HCT116 (cell line): ENCODE measurements at regions not wholly inside any gene's neighbourhood (a gene's known extent, or its start where the extent isn't known, plus 50 kb on each side); places are given as distances from the start of the nearest gene placed in this dataset.

Experiments
- ATAC-seq: fragments of 200-7000 bp; cut with Tn5 transposase; 2 replicates; pipeline ENCODE4 v1.9.1; 2020; ENCODE audit warnings: mild to moderate bottlenecking, moderate library complexity
- BruUV-seq: library from RNA; stranded (reverse); fragments of 400-500 nt; replicated peaks from 2 replicates; lab custom pipeline; 2021; lab: Mats Ljungman, UMichigan
- CTCF ChIA-PET: fragments of 300-600 bp; sonication (Branson Sonifier 250); formaldehyde crosslinking; loops from one replicate; lab custom pipeline; 2021; ENCODE audit warnings: antibody characterized with exemption; lab: Charles Lee
- POLR2A ChIA-PET: fragments of 300-600, 350-600 bp; sonication (Branson Sonifier 250); formaldehyde crosslinking; loops from one replicate; lab custom pipeline; 2021; ENCODE audit warnings: antibody characterized with exemption; lab: Charles Lee
- RAD21 ChIA-PET, 2 experiments: fragments of 300-600 bp; sonication (Branson Sonifier 250); formaldehyde crosslinking; loops; one replicate each; lab custom pipeline; 2023; ENCODE audit warnings: low total read pairs in 2 of 2; ENCODE audit not compliant: uncharacterized antibody in 2 of 2, unreplicated experiment in 2 of 2, low non-redundant PET in 1 of 2; lab: Charles Lee
- DNase-seq: peaks from one replicate; pipeline ENCODE4 v3.0.0-alpha.2; 2010; ENCODE audit warnings: low read depth, low spot score
- H2AFZ ChIP-seq: fragments of 200-600 bp; shearing (Covaris generic), sonication (generic); 2 replicates; pipeline ENCODE4 v1.6.1; 2017; ENCODE audit warnings: low read depth, mixed run types, mixed read lengths, antibody characterized with exemption, low read length; ENCODE audit not compliant: poor library complexity, severe bottlenecking
- H3K27ac ChIP-seq: 2 replicates; pipeline ENCODE4 v1.5.1; 2012; ENCODE audit warnings: low read depth, low read length
- H3K27me3 ChIP-seq: fragments of 200-600 bp; sonication (generic); 2 replicates; pipeline ENCODE4 v1.6.1; 2016; ENCODE audit warnings: mixed run types, low read length, mixed read lengths; ENCODE audit not compliant: insufficient read depth
- H3K36me3 ChIP-seq, 2 experiments: fragments of 200-500 bp in 1 of 2; fragments of 200-600 bp in 1 of 2; sonication (Bioruptor generic) in 1 of 2; sonication (generic) in 1 of 2; 2 replicates each; pipeline versions ENCODE4 v1.5.1 to v1.6.1; 2014 to 2016; ENCODE audit warnings: low read length in 2 of 2, inconsistent platforms in 1 of 2, mixed read lengths in 1 of 2, mixed run types in 1 of 2; ENCODE audit not compliant: insufficient read depth in 2 of 2, control insufficient read depth in 1 of 2
- H3K4me1 ChIP-seq, 2 experiments: fragments of 200-600 bp in 1 of 2; sonication (generic) in 1 of 2; 2 replicates each; pipeline versions ENCODE4 v1.5.1 to v1.6.1; 2012 to 2017; ENCODE audit warnings: low read length in 2 of 2, inconsistent platforms in 1 of 2, mild to moderate bottlenecking in 1 of 2, mixed read lengths in 1 of 2, mixed run types in 1 of 2, moderate library complexity in 1 of 2; ENCODE audit not compliant: insufficient read depth in 2 of 2, control insufficient read depth in 1 of 2
- H3K4me2 ChIP-seq: fragments of 200-600 bp; sonication (generic); 2 replicates; pipeline ENCODE4 v1.6.1; 2017; ENCODE audit warnings: mixed run types, low read length, mixed read lengths
- H3K4me3 ChIP-seq, 2 experiments: fragments of 200-600 bp in 1 of 2; sonication (generic) in 1 of 2; replicated peaks in 1 of 2; 2 replicates each; pipeline ENCODE4 v1.5.1; 2011 to 2016; ENCODE audit warnings: low read length in 2 of 2, control low read depth in 1 of 2, low read depth in 1 of 2, mild to moderate bottlenecking in 1 of 2, mixed read lengths in 1 of 2, mixed run types in 1 of 2
- H3K79me2 ChIP-seq: fragments of 200-600 bp; sonication (generic); 2 replicates; pipeline ENCODE4 v1.6.1; 2017; ENCODE audit warnings: mild to moderate bottlenecking, mixed run types, low read length, moderate library complexity, mixed read lengths; ENCODE audit not compliant: insufficient read depth
- H3K9ac ChIP-seq: fragments of 200-600 bp; sonication (generic); 2 replicates; pipeline ENCODE4 v1.6.1; 2016; ENCODE audit warnings: low read length, mixed read lengths
- H3K9me2 ChIP-seq: fragments of 200-600 bp; sonication (generic), shearing (Covaris generic); 2 replicates; pipeline ENCODE4 v1.6.1; 2017; ENCODE audit warnings: mixed run types, mild to moderate bottlenecking, moderate library complexity; ENCODE audit not compliant: insufficient read depth
- H3K9me3 ChIP-seq, 2 experiments: fragments of 200-500 bp in 1 of 2; fragments of 200-600 bp in 1 of 2; sonication (Bioruptor generic) in 1 of 2; sonication (generic) in 1 of 2; 2 replicates each; pipeline ENCODE4 v1.6.1; 2014 to 2017; ENCODE audit warnings: low read length in 2 of 2, mixed read lengths in 2 of 2, inconsistent platforms in 1 of 2, low read depth in 1 of 2, mild to moderate bottlenecking in 1 of 2, mixed run types in 1 of 2, moderate library complexity in 1 of 2; ENCODE audit not compliant: control insufficient read depth in 1 of 2, insufficient read depth in 1 of 2
- H4K20me1 ChIP-seq: fragments of 200-600 bp; sonication (generic), shearing (Covaris generic); 2 replicates; pipeline ENCODE4 v1.6.1; 2017; ENCODE audit warnings: mixed run types, mild to moderate bottlenecking, moderate library complexity; ENCODE audit not compliant: insufficient read depth
- CBX3 ChIP-seq: IDR thresholded peaks from 2 replicates; pipeline ENCODE4 v1.6.1; 2012; ENCODE audit warnings: low read depth
- CEBPB ChIP-seq: IDR thresholded peaks from 2 replicates; pipeline ENCODE4 v1.6.1; 2012; ENCODE audit warnings: low read depth
- EGR1 ChIP-seq: IDR thresholded peaks from 2 replicates; pipeline ENCODE4 v1.6.1; 2012; ENCODE audit warnings: low read depth
- EZH2 ChIP-seq: fragments of 200-600 bp; sonication (generic); IDR thresholded peaks from 2 replicates; pipeline ENCODE4 v1.6.1; 2017; ENCODE audit warnings: antibody characterized with exemption, mixed run types
- EZH2phosphoT487 ChIP-seq: fragments of 200-600 bp; IDR thresholded peaks from 2 replicates; pipeline ENCODE4 v1.6.1; 2018; ENCODE audit warnings: antibody characterized with exemption, borderline replicate concordance
- JUND ChIP-seq: IDR thresholded peaks from 2 replicates; pipeline ENCODE4 v1.6.1; 2012
- POLR2A ChIP-seq: IDR thresholded peaks from 2 replicates; pipeline ENCODE4 v1.7.0; 2011; ENCODE audit warnings: borderline replicate concordance; ENCODE audit not compliant: insufficient read depth, insufficient read length; ENCODE audit errors: extremely low read depth
- RAD21 ChIP-seq: IDR thresholded peaks from 2 replicates; pipeline ENCODE4 v1.6.1; 2012; ENCODE audit warnings: low read depth, mild to moderate bottlenecking
- SIN3A ChIP-seq: IDR thresholded peaks from 2 replicates; pipeline ENCODE4 v1.6.1; 2012; ENCODE audit warnings: low read depth
- TCF7L2 ChIP-seq: IDR thresholded peaks from 2 replicates; pipeline ENCODE4 v1.7.0; 2011; ENCODE audit warnings: borderline replicate concordance, inconsistent platforms; ENCODE audit not compliant: insufficient read depth, insufficient read length; ENCODE audit errors: extremely low read depth
- ZNF274 ChIP-seq: fragments of 200-500 bp; sonication (Bioruptor generic); IDR thresholded peaks from 2 replicates; pipeline ENCODE4 v1.6.1; 2014; ENCODE audit warnings: mild to moderate bottlenecking, low read depth, low read length, inconsistent platforms
- intact Hi-C: fragments of 100-400 bp; cut with micrococcal nuclease; formaldehyde crosslinking; loops from 2 replicates; pipeline ENCODE4 v1.10.0; 2022
- TF ChIP-seq, protein P1 (sequence below): IDR thresholded peaks from 2 replicates; pipeline ENCODE4 v1.6.1; 2012
- TF ChIP-seq, protein P2 (sequence below): IDR thresholded peaks from 2 replicates; pipeline ENCODE4 v1.6.1; 2012

DNA sequence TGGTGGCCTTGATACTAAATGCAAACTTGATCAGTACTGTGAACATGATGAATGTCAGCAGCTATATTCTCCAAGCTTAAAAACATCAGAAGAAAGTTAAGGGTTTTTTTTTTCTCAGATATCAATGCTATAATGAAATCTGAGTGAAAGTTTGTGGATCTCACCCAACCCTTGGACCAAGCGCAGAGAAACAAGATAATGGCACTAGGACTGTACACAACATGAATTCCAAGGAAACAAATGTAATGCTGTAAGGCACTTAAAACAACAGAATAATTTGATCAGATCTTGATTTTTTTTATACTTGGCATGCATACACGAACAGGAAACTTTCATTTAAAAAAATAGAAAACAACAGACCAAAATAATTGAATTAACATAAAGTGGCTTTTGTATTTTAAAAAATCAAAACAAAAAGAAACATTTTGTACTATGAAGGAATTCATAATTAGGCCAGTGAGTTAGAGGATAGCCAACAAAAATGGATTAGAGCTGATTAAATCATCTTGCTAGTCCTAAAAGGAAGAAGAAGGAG is 1154.0 kb upstream of the EYS start:
- Histone ChIP-seq H4K20me1 (no peaks in the 10 kb centered on the region), H3K4me2 (no peak overlapping the region), H3K79me2 (no peaks in the 10 kb centered on the region), H3K27ac (no peak overlapping the region), H3K36me3 (no peaks in the 10 kb centered on the region), H3K4me3 (no peak overlapping the region), H3K9ac (no peak overlapping the region), H3K9me3 (peaks cover 13 to 24% of the 10 kb centered on the region in 2 experiments; a peak in 2 of 4 replicates), H3K4me1 (no peaks in the 10 kb centered on the region), H3K27me3 (no peaks in the 10 kb centered on the region), H2AFZ (no peak overlapping the region), H3K9me2 (no peaks in the 10 kb centered on the region)
- BruUV-seq: no TSS peak
- no peak for TF ChIP-seq EZH2
- TF ChIP-seq, protein P1, sequence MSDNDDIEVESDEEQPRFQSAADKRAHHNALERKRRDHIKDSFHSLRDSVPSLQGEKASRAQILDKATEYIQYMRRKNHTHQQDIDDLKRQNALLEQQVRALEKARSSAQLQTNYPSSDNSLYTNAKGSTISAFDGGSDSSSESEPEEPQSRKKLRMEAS: no peak
- no peak for ATAC-seq
- intact Hi-C loops: no loop called here
- ChIA-PET RAD21 (no interaction called here), POLR2A (no interaction called here), CTCF (no interaction called here)
- DNase-seq: no peak

DNA sequence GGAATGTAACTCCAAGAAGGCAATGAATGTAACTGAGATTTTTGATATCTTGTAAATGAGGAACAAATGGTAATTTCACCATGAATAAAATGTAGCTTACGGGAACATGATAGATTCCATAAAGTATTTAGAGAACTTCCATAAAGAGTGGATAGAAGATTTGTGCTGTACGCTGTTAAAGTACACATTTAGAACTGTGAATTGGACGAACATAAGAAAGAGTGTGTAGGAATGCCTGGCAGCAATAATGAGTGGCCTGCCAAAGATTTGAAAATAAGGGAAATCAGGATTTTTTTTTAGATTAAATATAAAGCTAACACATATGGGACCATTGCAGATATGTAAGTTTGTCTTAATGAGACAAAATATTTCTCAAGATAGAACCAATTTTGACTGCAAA is 1153.3 kb upstream of the EYS start:
- H2AFZ ChIP-seq: no peak overlapping the region
- H3K4me3 ChIP-seq: no peak overlapping the region
- no peaks in the 10 kb centered on the region for H3K36me3 ChIP-seq
- CTCF ChIA-PET: no interaction called here
- POLR2A ChIA-PET: no interaction called here
- ATAC-seq (no peak), DNase-seq (no peak)
- H3K27ac ChIP-seq: no peak overlapping the region
- H3K4me2 ChIP-seq: no peak overlapping the region
- peaks cover 13 to 24% of the 10 kb centered on the region in 2 experiments; a peak in 2 of 4 replicates for H3K9me3 ChIP-seq
- RAD21 ChIA-PET: no interaction called here
- H3K9me2 ChIP-seq: no peaks in the 10 kb centered on the region
- no peaks in the 10 kb centered on the region for H3K4me1 ChIP-seq
- H3K27me3 ChIP-seq: no peaks in the 10 kb centered on the region
- H3K9ac ChIP-seq: no peak overlapping the region
- intact Hi-C loops: no loop called here
- TF ChIP-seq RAD21 (no peak), POLR2A (no peak), EGR1 (no peak), EZH2phosphoT487 (no peak), CEBPB (no peak), TCF7L2 (no peak), SIN3A (no peak), EZH2 (no peak), ZNF274 (no peak), JUND (no peak), CBX3 (no peak)
- TF ChIP-seq, protein P2, sequence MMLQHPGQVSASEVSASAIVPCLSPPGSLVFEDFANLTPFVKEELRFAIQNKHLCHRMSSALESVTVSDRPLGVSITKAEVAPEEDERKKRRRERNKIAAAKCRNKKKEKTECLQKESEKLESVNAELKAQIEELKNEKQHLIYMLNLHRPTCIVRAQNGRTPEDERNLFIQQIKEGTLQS: no peak
- no peaks in the 10 kb centered on the region for H3K79me2 ChIP-seq
- H4K20me1 ChIP-seq: no peaks in the 10 kb centered on the region
- BruUV-seq: no TSS peak
